Fibroblast of the aortic adventitia (primary cell): ENCODE measurements at regions not wholly inside any gene's neighbourhood (a gene's known extent, or its start where the extent isn't known, plus 50 kb on each side); places are given as distances from the start of the nearest gene placed in this dataset.
"Not testable (repeated sequence)": the region's sequence is repeated elsewhere in the genome, so short reads cannot be mapped to it uniquely, and the experiment has no call there.

Experiments
- DNase-seq: peaks from one replicate; pipeline ENCODE4 v3.0.0-alpha.2; 2010; ENCODE audit warnings: low read depth
- H3K4me3 ChIP-seq: 2 replicates; pipeline ENCODE4 v1.5.1; 2011; ENCODE audit warnings: low read depth, mild to moderate bottlenecking, control low read depth, low read length, moderate library complexity
- TF ChIP-seq, protein P1 (sequence below): IDR thresholded peaks from 2 replicates; pipeline ENCODE4 v1.5.1; 2011; ENCODE audit warnings: mild to moderate bottlenecking, low read length, control low read depth, inconsistent platforms; ENCODE audit not compliant: insufficient read depth

DNA sequence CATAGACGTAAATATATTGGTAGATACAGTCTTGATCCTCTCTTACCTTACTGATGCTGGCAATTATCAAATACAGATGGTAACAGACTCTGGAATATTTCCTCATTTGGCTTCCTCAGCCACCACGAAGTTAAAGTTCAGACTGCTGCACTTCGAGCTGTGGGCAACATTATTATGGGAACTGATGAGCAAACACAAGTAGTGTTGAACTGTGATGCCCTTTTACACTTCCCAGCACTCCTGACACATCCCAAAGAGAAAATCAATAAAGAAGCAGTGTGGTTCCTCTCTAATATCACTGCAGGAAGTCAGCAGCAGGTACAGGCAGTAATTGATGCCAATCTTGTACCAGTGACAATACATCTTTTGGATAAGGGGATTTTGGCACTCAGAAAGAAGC, 162.7 kb upstream of the NT5E start:
- DNase-seq = no peak
- TF ChIP-seq, protein P1, sequence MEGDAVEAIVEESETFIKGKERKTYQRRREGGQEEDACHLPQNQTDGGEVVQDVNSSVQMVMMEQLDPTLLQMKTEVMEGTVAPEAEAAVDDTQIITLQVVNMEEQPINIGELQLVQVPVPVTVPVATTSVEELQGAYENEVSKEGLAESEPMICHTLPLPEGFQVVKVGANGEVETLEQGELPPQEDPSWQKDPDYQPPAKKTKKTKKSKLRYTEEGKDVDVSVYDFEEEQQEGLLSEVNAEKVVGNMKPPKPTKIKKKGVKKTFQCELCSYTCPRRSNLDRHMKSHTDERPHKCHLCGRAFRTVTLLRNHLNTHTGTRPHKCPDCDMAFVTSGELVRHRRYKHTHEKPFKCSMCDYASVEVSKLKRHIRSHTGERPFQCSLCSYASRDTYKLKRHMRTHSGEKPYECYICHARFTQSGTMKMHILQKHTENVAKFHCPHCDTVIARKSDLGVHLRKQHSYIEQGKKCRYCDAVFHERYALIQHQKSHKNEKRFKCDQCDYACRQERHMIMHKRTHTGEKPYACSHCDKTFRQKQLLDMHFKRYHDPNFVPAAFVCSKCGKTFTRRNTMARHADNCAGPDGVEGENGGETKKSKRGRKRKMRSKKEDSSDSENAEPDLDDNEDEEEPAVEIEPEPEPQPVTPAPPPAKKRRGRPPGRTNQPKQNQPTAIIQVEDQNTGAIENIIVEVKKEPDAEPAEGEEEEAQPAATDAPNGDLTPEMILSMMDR = no peak
- H3K4me3 ChIP-seq = no peak overlapping the region

DNA sequence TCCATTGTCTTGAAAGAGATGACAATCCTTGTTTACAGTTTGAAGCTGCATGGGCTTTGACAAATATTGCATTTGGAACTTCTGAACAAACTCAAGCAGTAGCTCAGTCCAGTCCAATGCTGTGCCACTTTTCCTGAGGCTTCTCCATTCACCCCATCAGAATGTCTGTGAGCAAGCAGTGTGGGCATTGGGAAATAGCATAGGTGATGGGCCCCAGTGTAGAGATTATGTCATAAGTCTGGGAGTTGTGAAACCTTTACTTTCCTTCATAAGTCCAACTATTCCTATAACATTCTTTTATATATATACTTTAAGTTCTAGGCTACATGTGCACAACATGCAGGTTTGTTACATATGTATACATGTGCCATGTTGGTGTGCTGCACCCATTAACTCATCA, 163.4 kb upstream of the NT5E start:
- H3K4me3 ChIP-seq, DNase-seq: not testable (repeated sequence)

DNA sequence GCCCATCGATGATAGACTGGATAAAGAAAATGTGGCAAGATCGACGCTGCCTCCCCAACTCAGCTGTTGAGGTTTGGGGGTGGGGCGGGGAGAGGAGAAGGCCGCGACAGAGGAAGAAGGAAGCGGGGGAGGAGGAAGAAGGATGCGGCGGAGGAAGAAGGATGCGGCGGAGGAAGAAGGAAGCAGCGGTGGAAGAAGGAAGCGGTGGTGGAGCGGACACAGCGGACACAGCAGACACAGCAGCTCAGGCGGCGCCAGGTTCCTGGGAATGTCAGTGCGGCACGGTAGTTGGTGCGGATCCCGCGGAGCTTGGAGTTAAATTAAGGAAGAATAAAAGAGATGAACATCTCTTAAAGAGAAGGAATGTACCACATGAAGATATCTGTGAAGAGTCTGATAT, 163.9 kb upstream of the NT5E start:
- DNase-seq = no peak
- H3K4me3 ChIP-seq = no peak overlapping the region
- TF ChIP-seq, protein P1 = no peak

DNA sequence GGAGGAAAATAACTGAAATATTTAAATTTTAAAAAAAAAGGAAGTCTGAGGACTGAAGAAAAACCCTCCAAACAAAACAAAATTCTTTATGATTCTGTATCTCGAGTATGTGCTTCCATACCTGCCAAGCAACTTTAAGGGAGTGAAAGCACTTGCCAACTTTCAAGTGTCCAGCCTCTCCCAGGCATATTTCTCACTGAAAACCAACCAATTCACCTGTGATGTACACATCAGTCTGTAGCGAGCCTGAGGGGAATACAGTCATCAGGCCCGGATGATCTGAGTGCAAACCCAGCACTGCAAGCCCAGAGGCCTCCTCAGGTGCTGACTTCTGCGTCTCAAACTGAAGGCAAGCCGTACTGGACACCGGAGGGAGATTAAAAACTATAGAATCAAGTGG, 164.8 kb upstream of the NT5E start:
- TF ChIP-seq, protein P1 = no peak
- H3K4me3 ChIP-seq = no peak overlapping the region
- DNase-seq = no peak

DNA sequence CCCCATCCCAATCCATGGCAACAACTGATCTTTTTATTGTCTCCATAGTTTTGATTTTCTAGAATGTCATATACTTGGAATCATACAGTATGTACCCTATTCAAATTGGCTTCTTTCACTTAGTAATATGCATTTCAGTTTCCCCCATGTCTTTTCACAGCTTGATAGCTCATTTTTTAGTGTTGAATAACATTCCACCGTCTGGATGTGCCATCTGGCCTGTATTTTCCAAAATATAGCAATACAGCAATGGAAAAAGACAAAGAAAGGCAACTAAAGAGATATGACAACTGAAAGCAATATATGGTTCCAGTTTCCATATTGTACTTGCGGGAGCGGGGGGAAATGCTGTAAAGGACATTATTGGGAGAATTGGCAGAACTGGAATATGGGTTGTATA, 166.4 kb upstream of the NT5E start:
- no peak for DNase-seq
- TF ChIP-seq, protein P1 = no peak
- H3K4me3 ChIP-seq = no peak overlapping the region

DNA sequence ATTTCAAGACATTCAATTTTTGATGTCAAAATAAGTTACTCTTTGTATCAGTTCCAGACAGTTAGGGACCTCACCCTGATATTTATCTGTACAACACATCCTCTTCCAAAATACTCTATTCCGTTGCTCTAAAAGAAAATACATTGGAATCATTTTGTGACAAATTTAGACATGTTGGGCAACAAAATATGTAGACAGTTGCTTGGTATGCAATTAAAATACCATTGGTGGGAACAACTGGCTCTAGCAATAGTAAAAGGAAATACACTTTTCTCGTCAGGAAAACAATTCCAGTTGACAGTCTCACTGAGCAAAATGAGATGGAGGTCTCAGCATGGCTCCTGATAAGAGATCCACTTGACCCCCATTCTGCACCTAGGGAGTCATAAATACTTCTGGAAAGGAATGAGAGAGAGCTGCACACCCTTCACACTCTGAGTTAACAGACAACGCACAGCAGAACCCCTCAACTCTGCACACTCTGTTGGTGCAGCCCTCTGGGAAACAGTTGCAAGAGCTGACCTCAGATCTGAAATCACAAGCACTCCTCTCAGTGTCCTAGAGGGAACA, 171.3 kb upstream of the NT5E start:
- TF ChIP-seq, protein P1 = no peak
- no peak overlapping the region for H3K4me3 ChIP-seq
- DNase-seq = no peak

DNA sequence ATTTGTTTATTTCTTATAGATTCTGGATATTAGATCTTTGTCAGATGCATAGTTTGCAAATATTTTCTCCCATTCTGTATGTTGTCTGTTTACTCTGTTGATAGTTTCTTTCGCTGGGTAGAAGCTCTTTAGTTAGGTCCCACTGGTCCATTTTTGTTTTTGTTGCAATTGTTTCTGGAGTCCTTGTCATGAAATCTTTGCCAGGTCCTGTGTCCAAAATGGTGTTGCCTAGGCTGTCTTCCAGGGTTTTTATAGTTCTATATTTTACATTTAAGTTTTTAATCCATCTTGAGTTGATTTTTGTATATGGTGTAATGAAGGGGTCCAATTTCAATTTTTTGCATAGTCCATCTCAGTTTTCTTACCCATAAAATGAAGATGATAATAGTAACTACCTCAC, 173.9 kb upstream of the NT5E start:
- DNase-seq, H3K4me3 ChIP-seq: not testable (repeated sequence)

DNA sequence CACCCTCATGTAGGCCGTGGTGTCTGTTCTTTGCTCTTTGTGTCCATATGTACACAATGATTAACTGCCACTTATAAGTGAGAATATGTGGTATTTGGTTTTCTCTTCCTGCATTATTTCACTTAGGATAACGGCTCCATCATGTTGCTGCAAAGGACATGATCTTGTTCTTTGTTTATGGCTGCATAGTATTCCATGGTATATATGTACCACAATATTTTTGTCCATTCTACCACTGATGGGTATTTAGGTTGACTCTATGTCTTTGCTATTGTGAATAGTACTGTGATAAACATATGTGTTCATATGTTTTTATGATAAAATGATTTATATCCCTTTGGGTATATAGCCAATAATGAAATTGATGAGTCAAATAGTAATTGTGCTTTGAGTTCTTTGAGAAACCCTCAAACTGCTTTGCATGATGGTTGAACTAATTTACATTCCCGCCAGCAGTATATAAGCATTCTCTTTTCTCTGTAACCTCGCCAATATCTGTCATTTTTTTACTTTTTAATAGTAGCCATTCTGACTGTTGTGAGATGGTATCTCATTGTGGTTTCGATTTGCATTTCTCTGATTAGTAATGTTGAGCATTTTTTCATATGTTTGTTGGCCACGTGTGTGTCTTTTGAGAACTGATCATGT, 174.4 kb upstream of the NT5E start:
- no peak overlapping the region for H3K4me3 ChIP-seq
- DNase-seq = no peak
- TF ChIP-seq, protein P1 = no peak
